ENCODE measurements at regions not wholly inside any gene's neighbourhood (a gene's known extent, or its start where the extent isn't known, plus 50 kb on each side); places are given as distances from the start of the nearest gene placed in this dataset.

GRCh38 chr14:65975865-65976264 is 510.3 kb upstream of the CCDC196 start:
- Histone ChIP-seq H3K9ac (ENCODE audit: extremely low read depth, low read length, poor library complexity, severe bottlenecking) (no peak overlapping the region), H3K4me1 (ENCODE audit: control insufficient read depth, insufficient read depth, low read length) (no peaks in the 10 kb centered on the region), H3K4me3 (ENCODE audit: low read length) (no peak overlapping the region), H3K9me3 (ENCODE audit: control insufficient read depth, low read length) (no peaks in the 10 kb centered on the region), H3K36me3 (ENCODE audit: control insufficient read depth, insufficient read depth, low read length) (no peaks in the 10 kb centered on the region), H3K27ac (ENCODE audit: low read depth, low read length) (no peak overlapping the region), H3K27me3 (ENCODE audit: control insufficient read depth, insufficient read depth, low read length, poor library complexity, severe bottlenecking) (no peaks in the 10 kb centered on the region)
- Mint-ChIP-seq H3K4me3 (no peak overlapping the region), H3K4me1 (peaks cover 35% of the 10 kb centered on the region), H3K9me3 (peaks cover 25% of the 10 kb centered on the region), H3K27me3 (ENCODE audit: insufficient read depth) (peaks cover 3% of the 10 kb centered on the region), H3K27ac (no peak overlapping the region), H3K36me3 (ENCODE audit: low read depth) (no peaks in the 10 kb centered on the region)
- 82 to 84% methylated on average over 2 to 3 of the region's 3 CpGs for WGBS, 2 experiments (ENCODE audit: insufficient coverage in 1 of 2, insufficient read length in 1 of 2)
- no peak for DNase-seq
- TF ChIP-seq, protein P1, sequence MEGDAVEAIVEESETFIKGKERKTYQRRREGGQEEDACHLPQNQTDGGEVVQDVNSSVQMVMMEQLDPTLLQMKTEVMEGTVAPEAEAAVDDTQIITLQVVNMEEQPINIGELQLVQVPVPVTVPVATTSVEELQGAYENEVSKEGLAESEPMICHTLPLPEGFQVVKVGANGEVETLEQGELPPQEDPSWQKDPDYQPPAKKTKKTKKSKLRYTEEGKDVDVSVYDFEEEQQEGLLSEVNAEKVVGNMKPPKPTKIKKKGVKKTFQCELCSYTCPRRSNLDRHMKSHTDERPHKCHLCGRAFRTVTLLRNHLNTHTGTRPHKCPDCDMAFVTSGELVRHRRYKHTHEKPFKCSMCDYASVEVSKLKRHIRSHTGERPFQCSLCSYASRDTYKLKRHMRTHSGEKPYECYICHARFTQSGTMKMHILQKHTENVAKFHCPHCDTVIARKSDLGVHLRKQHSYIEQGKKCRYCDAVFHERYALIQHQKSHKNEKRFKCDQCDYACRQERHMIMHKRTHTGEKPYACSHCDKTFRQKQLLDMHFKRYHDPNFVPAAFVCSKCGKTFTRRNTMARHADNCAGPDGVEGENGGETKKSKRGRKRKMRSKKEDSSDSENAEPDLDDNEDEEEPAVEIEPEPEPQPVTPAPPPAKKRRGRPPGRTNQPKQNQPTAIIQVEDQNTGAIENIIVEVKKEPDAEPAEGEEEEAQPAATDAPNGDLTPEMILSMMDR (conservative IDR thresholded peaks at IDR 0.05): no peak

- H3K27ac ChIP-seq (ENCODE audit: low read depth, low read length): no peak overlapping the region
- H3K9ac ChIP-seq (ENCODE audit: extremely low read depth, low read length, poor library complexity, severe bottlenecking): no peak overlapping the region
Observed at GRCh38 chr14:65976761-65977404, 509.3 kb upstream of the CCDC196 start.

GRCh38 chr14:65981192-65981843 is 504.9 kb upstream of the CCDC196 start:
- no peak for DNase-seq
- Mint-ChIP-seq H3K9me3 (peaks cover 32% of the 10 kb centered on the region), H3K36me3 (ENCODE audit: low read depth) (no peaks in the 10 kb centered on the region), H3K27me3 (ENCODE audit: insufficient read depth) (no peaks in the 10 kb centered on the region), H3K4me3 (no peak overlapping the region), H3K4me1 (peaks cover 18% of the 10 kb centered on the region), H3K27ac (no peak overlapping the region)
- TF ChIP-seq, protein P1 (conservative IDR thresholded peaks at IDR 0.05): no peak
- Histone ChIP-seq H3K27ac (ENCODE audit: low read depth, low read length) (no peak overlapping the region), H3K9ac (ENCODE audit: extremely low read depth, low read length, poor library complexity, severe bottlenecking) (no peak overlapping the region), H3K4me3 (ENCODE audit: low read length) (no peak overlapping the region), H3K36me3 (ENCODE audit: control insufficient read depth, insufficient read depth, low read length) (no peaks in the 10 kb centered on the region), H3K9me3 (ENCODE audit: control insufficient read depth, low read length) (peaks cover 7% of the 10 kb centered on the region), H3K27me3 (ENCODE audit: control insufficient read depth, insufficient read depth, low read length, poor library complexity, severe bottlenecking) (no peaks in the 10 kb centered on the region), H3K4me1 (ENCODE audit: control insufficient read depth, insufficient read depth, low read length) (no peaks in the 10 kb centered on the region)
- WGBS, 2 experiments (ENCODE audit: insufficient coverage in 1 of 2, insufficient read length in 1 of 2): 89 to 100% methylated on average over 5 to 6 of the region's 6 CpGs

More at GRCh38 chr14:65976761-65977404, 509.3 kb upstream of the CCDC196 start:
- Mint-ChIP-seq H3K27ac (no peak overlapping the region), H3K27me3 (ENCODE audit: insufficient read depth) (peaks cover 3% of the 10 kb centered on the region), H3K4me3 (no peak overlapping the region), H3K36me3 (ENCODE audit: low read depth) (no peaks in the 10 kb centered on the region), H3K4me1 (peaks cover 32% of the 10 kb centered on the region), H3K9me3 (peaks cover 25% of the 10 kb centered on the region)
- Histone ChIP-seq H3K4me3 (ENCODE audit: low read length) (no peak overlapping the region), H3K36me3 (ENCODE audit: control insufficient read depth, insufficient read depth, low read length) (no peaks in the 10 kb centered on the region), H3K4me1 (ENCODE audit: control insufficient read depth, insufficient read depth, low read length) (no peaks in the 10 kb centered on the region), H3K9me3 (ENCODE audit: control insufficient read depth, low read length) (no peaks in the 10 kb centered on the region), H3K27me3 (ENCODE audit: control insufficient read depth, insufficient read depth, low read length, poor library complexity, severe bottlenecking) (no peaks in the 10 kb centered on the region)
- no peak for DNase-seq
- TF ChIP-seq, protein P1 (conservative IDR thresholded peaks at IDR 0.05): no peak
- WGBS, 2 experiments (ENCODE audit: insufficient coverage in 1 of 2, insufficient read length in 1 of 2): 89 to 91% methylated on average over 6 of the region's 6 CpGs

All from endodermal cell (in vitro differentiated cells).